Colon (tissue), 2 donors: ENCODE measurements at regions not wholly inside any gene's neighbourhood (a gene's known extent, or its start where the extent isn't known, plus 50 kb on each side); places are given as distances from the start of the nearest gene placed in this dataset.
"Not testable (repeated sequence)": the region's sequence is repeated elsewhere in the genome, so short reads cannot be mapped to it uniquely, and the experiment has no call there.

ENCODE experiments used
- FAIRE-seq: peaks from 2 replicates; lab custom pipeline; 2012; peaks lifted over from hg19 to GRCh38; lab: Jason Lieb, UNC
- donor health status: control.
- donor health status: control.

DNA sequence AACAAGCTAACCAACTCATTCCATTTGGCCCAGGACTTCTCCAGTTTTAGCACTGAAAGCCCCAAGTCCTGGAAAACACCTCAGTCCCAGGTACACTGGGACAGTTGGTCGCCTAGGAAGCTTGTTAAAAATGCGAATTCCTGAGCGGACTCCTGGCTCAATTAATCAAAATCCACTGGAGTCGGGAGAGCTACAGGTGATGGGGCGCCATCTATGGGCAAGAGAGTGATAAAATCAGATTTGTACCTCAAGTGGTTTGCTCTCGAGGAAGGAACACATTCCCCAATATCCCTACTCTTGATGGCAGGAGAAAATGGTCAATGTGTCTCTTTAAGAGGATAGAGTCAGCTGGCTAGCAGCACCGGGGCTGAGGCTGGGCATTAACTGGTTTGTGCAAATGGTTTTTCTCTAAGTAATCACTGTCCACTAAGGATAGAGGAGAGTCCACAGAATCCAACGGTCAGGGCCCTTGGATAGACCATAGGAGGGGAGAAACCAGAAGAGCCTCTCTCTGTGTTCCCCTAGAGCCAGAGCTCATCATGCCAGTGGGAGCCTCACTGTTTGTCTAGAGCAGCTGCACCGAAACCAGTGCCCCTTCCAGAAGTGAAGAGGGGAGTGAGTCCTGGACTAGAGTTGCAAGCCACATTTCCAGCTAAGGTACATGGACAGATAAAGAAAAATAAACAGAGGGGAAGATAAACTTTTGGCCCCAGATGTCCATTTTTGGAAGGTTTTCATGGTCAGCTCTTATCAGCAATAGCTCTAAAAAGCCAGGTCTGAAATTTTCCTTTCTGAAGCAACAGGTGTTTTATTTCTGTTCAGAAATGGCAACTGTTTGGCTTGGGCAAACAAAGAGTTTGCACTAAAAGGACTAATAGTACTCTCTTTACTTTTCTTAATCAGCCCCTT lies 148.5 kb downstream of the TENT5C start:
- no peak for FAIRE-seq

DNA sequence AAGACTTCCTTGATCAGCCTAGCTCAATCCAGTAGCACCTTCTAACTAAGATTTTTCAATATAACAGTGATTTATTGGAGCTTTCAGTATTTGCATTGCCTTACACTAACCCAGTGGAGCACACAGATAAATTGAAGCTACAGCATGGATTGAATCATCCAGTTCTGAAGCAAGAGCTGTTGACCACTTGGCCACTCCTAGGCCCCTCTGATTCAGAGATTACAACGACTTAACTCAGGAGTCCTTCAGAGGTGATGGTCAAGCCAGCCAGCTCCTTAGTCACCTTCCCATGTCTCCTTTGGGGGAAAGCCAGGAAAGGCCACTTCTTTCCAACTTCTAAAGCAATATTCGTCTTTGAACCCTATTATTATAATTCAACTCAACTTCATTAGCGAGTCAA lies 151.8 kb downstream of the TENT5C start:
- no peak for FAIRE-seq

DNA sequence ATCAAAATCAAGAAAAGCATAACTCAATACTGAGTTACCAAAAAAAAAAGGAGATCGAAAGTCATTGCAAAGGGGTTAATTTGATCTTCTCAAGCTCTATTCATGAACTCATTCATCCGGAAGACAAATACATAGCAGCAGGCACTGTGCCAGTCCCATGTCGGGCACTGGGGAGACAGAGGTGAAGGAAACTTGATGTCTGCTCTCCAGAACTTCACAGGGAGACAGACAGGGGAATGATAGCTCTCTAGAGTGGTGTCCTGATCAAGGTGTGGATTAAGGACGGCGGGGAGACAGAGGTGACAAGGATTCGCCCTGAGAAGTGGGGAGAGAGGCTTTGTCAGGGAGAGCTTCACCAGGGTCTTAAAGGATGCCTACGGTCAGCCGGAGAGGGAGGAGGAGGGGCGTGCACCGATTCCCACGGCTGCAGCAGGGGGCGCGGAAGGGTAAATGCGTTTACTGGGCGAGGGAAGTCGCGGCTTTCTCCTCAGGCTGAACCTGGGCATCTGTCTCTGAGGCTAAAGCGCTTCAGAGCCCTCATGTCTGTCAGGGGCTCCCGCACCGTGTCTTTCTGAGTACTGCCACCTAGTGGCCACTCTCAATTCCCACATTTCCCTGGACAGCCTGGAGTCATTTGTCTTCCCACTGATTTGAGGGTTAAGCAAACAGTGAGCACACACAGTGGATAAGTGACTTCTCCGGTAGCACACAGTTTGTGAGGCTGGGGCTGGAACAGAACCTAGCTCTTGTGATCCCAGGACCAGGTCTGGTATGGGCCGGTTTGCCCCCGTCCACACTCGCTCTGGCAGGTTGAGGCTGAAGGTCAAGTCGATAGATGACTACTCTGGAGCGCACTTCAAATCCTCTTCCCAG lies 152.8 kb downstream of the TENT5C start:
- FAIRE-seq: no peak

DNA sequence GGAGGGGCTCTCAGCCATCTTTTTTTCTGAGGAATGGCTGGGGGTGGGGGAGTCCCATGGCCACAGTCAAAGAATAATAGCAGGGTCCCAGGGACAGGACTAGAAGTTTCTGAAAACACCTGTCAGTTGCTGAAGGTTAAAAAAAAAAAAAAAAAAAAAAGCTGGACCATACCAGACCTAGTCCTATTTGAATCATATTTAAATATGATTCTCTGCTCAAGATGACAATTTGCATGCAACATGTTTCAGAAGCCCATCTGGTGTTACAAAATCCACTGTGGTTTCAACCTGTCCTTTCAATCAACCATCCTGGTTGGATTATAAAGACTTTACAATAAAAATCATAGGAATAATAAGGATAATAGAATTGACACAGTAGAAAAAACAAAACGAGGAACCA lies 153.7 kb downstream of the TENT5C start:
- no peak for FAIRE-seq

DNA sequence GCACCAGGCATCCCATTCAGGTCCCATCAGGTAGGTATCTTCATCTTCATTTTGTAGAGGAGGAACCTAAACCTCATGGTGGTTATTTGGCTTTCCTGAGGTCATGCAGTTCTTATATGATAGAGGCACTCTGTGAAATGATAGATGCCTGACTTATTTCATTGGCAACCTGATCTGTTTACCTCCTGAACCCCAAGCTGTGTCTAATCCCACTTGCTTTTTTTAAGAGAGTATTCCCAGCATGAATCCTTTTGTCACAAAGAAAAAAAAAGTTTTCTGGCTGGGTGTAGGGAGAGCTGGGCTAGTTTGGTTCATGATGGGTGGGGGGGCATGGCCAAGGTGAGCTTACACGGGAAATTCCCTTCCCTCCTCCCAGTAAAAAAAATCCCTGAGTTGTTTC lies 154.2 kb downstream of the TENT5C start:
- no peak for FAIRE-seq

DNA sequence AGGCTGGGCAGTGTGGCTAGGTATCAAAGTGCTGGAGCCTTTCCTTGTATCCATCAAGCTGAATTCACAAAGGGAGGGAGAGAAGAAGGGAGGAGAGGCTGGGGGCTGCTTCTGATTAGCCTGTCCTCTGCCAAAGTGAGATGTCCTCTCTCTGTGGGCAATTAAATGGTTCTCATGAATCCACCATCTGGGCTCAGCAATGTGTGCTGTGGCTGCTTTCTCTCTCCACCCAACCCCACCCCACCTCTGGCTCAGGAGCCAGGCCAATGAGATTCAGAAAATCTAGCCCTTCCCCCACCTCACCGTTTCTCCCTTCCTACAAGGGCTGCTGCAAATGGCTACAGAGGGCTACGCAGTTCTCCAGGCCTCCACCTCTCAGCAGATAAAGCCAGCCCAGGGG lies 154.6 kb downstream of the TENT5C start:
- no peak for FAIRE-seq

DNA sequence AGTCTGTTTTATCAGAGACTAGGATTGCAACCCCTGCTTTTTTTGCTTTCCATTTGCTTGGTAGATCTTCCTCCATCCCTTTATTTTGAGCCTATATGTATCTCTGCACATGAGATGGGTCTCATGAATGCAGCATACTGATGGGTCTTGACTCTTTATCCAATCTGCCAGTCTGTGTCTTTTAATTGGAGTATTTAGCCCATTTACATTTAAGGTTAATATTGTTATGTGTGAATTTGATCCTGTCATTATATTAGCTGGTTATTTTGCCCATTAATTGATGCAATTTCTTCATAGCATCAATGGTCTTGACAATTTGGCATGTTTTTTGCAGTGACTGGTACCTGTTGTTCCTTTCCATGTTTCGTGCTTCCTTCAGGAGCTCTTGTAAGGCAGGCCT lies 161.7 kb downstream of the GDAP2 start:
- FAIRE-seq: not testable (repeated sequence)

DNA sequence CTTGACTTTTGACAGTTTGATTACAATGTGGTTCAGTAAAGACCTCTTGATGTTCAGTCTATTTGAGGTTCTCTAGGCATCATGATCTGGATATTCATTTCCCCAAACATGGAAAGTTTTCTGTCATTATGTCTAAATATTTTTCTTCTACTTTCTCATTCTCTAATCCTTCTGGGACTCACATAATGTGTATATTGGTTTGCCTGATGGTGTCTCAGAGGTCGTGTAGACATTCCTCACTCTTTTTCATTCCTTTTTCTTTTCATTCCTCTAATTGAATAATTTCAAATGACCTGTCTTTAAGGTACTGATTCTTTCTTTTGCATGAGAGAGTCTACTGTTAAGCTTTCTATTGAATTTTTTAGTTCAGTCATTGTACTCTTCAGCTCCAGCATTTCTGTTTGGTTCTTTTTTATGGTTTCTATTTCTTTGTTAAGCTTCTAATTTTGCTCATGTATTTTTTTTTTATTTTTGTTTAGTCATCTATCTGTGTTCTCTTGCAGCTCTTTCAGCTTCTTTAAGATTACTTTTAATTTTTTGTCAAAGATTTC lies 158.4 kb downstream of the GDAP2 start:
- FAIRE-seq: no peak

DNA sequence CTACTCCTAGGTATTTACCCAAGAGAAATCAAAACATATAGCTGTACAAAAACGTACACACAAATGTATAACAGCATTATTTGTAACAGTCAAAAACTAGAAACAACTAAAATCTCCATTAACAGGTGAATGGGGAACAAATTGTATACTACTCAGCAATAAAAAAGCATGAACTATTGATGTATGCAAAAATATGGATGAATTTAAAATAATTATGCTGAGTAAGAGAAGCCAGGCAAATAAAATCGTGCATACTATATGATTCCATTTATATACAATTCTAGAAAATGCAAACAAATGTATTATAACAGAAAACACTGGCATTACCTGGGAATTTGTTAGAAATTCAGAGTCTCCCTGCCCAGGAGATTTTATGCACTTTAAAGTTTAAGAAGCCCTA lies 150.1 kb downstream of the GDAP2 start:
- no peak for FAIRE-seq

DNA sequence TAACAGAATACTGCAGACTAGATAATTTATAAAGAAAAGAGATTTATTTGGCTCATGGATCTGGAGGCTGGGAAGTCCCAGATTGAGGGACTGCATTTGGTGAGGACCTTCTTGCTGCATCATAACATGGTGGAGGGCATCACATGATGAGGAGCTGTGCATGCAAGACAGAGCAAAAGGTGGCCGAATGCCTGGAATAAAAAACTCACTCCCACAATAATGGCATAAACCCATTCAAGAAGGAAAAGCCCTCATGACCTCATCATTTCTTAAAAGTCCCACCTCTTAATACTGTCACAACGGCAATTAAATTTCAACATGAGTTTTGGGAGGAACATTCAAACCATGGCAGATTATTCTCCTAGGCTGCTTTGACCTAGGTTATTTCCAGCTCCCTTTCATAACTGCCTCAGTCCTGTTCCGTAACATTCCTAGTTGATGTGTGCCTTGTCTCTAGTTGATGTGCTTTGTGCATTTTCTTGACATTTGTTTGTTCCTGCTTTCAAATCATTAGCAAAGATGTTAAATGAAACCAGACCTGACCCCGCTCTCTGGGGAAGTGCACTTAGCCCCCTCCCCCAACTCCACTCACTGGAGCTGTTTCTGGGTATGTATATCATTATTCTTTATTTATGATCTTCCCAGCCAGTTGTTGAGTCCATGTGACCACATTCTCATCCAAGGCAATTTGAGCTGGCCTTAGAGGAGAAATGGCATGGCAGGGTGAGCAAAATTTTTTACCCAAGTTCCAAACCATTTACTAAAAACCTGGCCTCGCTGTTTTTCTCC lies 148.5 kb downstream of the GDAP2 start:
- no peak for FAIRE-seq

DNA sequence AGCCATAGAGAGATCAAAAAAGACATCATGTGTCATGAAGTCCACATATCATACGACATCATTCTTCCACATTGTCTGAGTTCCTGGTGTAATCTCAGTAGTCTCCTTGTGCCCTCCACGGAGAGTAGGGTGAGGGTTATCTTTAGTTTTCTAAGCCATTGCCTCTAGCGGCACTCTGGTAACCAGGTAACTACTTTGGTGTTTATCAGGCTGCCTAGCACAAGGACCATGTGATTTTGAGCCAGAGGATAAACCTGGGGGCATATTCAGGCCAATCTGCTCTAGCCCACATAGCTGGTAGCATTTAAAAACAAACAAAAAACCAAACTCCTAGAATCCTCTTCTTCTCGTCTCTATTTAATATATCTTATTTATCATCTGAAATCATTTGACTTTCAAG lies 147.4 kb downstream of the GDAP2 start:
- FAIRE-seq: no peak

DNA sequence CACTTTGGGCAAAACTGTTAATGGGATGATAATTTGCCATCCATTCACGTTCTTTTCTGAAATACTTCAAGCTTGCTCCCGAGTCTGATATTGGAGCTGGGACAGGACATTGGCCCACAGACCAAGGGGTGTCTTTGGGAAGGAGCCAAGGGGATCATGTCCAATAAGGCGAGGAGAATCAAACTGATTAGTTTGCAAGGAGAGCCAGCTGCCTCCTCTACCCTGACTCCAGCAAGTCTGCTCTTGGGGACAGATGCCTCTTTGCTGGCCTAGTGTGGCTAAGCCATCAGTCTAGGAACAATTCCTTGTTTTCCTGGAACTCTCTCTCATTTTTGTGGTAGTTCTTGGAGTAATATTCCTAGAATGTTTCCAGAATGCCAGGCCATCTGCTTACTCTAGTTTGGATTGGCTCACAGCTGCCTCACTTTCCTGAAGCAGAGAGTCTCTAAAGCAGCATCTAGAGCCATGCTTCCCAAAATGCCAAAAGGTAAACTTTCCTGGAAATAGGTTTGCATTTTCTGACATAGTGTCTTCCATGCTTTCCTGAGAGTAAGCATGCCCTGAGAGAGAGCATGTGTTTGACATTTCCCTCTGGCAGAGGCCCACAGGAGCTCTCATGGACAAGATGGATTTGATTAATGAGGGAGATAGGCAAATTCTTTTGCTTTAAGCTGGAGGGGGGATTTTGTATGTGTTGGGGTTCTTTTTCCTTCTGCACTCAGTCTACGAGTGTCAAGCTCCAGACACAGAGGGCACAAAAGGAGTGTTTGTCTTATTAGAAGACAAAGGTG lies 145.6 kb downstream of the GDAP2 start:
- FAIRE-seq: no peak

DNA sequence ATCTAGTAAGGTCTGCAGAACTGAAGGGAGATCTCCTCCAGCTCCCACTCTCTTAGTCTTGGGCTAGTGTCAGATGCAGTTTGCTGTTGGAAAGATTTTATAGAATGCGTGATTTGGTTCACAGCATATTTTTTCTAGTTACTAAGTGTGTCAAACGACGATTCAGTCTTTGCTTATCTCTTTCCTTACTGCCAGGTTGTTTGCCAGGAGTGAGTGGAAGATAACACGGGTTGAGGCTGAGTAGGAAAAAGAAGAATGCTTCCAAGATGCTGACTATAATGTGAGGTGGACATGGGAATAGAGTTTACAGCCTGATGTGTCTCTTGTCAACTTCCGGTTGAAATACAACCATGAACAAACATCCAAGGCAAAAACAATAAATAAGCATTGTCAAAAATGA lies 141.4 kb downstream of the GDAP2 start:
- no peak for FAIRE-seq

DNA sequence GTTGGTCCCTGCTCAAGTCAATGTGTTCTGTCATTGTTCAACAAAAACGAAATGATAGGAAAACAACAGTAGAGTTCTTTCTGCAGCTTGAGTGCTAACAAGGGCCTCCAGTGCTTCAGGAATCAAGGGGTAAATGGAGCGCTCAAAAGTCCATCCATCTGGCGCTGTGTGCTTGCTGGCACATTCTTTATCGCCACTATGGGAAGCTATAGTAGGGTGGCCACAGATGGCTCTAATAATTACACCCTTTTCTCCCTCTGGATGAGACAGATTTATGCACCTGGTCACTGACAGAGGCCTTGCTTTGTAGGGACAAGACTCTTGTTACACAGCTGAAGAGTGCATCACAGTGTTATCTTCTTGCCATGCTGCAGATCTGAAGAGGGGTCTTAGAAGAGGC lies 136.0 kb downstream of the GDAP2 start:
- FAIRE-seq: no peak

DNA sequence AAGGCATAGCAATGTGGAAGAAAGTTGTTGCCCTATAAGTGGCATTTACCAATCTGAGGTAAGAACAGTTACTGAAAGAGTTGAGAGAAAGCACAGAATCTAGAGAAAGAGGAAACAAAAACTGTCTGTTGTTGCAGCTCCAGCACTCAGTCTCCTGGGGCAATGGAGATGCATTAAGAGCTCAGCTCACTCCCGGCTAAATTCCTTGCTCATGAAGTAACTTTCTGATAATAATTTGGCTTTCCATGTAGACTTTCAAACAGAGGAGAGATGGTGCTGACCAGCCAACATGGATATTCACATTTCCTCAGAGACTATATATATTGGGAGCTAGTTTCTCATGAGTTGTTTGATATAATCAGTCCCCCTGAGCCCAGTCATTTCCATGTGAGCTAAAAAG lies 135.3 kb downstream of the GDAP2 start:
- FAIRE-seq: no peak

DNA sequence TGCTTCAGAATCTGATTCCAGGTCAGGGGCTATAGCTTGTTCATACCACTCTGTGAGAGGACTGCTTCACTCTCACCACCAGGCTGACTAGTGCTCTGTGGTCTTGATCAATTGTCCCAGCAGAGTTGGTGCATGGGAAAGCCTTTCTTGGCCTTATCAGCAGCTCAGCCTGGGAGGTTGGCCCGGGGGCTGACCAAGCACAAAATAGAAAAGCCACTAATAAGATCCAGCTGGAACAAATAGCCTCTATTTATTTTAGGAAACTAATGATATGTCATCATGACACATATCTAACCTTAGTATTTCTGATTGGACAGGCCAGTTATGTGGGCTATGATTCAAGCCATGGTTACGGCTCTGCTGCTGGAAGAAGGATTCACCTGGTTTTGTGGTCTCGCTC lies 134.2 kb downstream of the GDAP2 start:
- FAIRE-seq: no peak

DNA sequence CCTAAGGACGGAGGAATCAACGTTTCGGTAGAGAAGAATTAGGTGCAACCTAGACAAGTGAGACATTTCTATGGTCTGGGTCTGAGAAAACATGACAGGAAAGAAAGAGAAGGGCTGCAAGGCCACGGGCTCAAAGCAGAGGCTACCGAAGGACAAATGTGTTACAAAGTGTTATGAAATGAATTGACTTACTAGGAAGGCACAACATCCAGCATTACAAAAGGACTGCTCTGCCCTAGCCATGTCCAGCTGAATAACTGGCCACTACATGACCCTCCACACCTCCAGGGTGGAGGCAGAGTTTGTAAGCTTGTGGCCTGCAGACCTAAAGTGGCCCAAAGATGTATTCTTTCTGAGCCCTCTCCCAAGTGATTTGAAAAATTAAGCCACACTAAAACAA lies 133.6 kb downstream of the GDAP2 start:
- no peak for FAIRE-seq

DNA sequence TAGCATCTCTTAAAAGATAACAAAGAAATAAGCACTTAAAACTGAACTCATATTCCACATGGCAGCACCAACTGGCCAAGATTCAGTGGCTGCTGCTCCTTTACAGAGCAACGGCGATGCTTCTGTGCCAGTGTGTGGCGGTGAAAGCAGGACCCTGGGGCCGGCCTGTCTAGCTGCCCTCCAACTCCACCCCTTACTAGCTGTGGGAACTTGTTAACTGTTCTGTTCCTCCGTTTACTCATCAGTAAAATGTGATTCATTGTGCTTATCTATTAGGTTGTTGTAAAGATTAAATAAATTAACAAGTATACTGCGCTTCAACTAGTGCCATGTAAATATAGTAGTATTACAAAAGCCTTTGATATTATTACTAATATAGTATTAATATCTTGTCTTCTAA lies 133.2 kb downstream of the GDAP2 start:
- FAIRE-seq: no peak

DNA sequence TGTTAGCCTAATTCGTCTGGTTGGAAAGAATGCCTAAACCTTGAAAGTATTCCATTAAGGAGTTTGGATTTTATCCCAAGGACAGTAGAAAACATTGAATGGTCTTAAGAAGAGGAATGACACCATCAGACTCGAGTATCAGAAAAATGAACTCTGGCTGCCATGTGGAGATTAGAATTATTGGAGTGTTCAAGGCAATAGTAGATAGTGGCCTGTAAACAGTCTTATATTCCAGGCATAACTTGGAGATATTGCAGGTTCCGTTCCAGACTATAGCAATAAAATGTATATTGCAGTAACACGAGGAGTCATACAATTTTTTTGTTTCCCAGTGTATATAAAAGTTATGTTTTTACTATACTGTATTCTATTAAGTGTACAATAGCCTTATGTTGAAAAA lies 130.9 kb downstream of the GDAP2 start:
- no peak for FAIRE-seq

DNA sequence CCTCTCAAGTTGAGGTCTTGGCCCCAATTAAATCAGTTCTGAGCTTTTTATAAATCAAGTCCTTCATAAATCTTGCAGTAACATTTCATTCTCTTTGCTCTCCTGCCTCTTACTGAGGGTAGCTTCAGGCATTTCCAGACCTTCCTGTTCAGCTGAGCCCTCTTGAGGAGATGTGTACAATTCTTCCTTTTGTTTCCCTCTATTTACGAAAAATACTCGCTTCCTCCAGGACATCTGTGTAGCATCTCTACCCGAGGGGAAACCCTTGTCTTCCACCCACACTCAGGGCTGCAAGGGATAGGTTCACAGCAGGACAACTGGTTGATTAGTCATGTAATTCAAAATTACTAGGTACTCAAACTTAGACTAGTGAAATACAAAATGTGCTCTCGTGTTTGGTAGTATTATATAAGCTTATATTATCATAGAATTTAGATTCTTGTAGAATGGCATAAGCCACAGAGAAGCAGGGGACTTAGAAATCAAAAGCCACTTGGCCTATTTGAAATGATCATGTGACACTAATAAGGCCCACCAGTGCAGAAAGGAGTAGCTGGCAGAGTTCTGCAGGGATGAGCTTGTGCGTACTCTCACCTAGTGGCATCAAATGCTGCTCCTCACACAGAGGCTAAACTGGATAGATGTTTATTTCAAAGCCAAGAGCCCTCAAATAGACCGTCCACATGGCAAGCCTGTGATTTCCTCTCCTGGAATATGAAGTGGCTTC lies 126.7 kb downstream of the GDAP2 start:
- no peak for FAIRE-seq

DNA sequence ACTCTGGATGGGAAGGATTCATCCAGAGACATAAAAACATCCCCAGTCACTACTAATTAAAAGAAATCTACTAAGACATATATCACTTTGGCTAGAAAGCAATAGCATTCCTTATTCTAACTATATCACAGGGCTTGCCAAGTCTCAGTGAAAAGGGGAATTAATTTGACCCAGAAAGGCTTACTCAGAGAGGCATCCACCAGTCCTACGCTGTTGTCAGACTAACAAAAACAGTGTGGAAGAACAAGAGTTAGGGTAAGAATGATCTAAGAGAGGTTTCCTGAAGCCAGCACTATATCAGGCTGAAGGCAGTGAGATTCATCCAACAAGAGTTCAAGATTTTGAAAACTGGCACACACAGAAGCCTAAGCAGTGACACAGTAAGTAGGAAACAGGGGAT lies 126.1 kb downstream of the GDAP2 start:
- FAIRE-seq: no peak
